Smooth muscle cell (in vitro differentiated cells): ENCODE measurements at regions not wholly inside any gene's neighbourhood (a gene's known extent, or its start where the extent isn't known, plus 50 kb on each side); places are given as distances from the start of the nearest gene placed in this dataset.

ENCODE experiments used
- DNase-seq: peaks from one replicate; lab custom pipeline; 2025; ENCODE audit not compliant: unreplicated experiment; lab: John Stamatoyannopoulos, UW
- H2AFZ ChIP-seq: fragments of 200-600 bp; sonication (generic); 2 replicates; pipeline ENCODE4 v1.6.0; 2016; ENCODE audit warnings: antibody characterized with exemption, low read depth, mild to moderate bottlenecking
- H3F3A ChIP-seq: fragments of 200-600 bp; sonication (generic); 2 replicates; pipeline ENCODE4 v1.6.0; 2017; ENCODE audit warnings: antibody characterized with exemption, low read depth
- H3K27ac ChIP-seq: fragments of 200-600 bp; sonication (generic); 2 replicates; pipeline ENCODE4 v1.5.1; 2016; ENCODE audit warnings: low read depth, mild to moderate bottlenecking
- H3K27me3 ChIP-seq: fragments of 200-600 bp; sonication (generic); 2 replicates; pipeline ENCODE4 v1.6.1; 2016; ENCODE audit warnings: low read depth, mild to moderate bottlenecking
- H3K36me3 ChIP-seq: fragments of 200-600 bp; sonication (generic); 2 replicates; pipeline ENCODE4 v1.5.1; 2016; ENCODE audit warnings: low read depth
- H3K4me1 ChIP-seq: fragments of 200-600 bp; sonication (generic); 2 replicates; pipeline ENCODE4 v1.5.1; 2016; ENCODE audit warnings: low read depth
- H3K4me2 ChIP-seq: fragments of 200-600 bp; sonication (generic); 2 replicates; pipeline ENCODE4 v1.6.0; 2016; ENCODE audit warnings: mild to moderate bottlenecking
- H3K4me3 ChIP-seq: fragments of 200-600 bp; sonication (generic); 2 replicates; pipeline ENCODE4 v1.5.1; 2016; ENCODE audit warnings: mild to moderate bottlenecking
- H3K79me2 ChIP-seq: fragments of 200-600 bp; sonication (generic); 2 replicates; pipeline ENCODE4 v1.6.0; 2016; ENCODE audit warnings: low read depth, mild to moderate bottlenecking
- H3K9ac ChIP-seq: fragments of 200-600 bp; sonication (generic); 2 replicates; pipeline ENCODE4 v1.6.0; 2016; ENCODE audit warnings: low read depth
- H3K9me3 ChIP-seq: fragments of 200-600 bp; sonication (generic); replicated peaks from 2 replicates; pipeline ENCODE4 v1.5.1; 2016; ENCODE audit warnings: low read depth
- H4K20me1 ChIP-seq: fragments of 200-600 bp; sonication (generic); 2 replicates; pipeline ENCODE4 v1.6.0; 2016; ENCODE audit warnings: low read depth
- CTCF ChIP-seq: fragments of 200-600 bp; sonication (generic); IDR thresholded peaks from 2 replicates; pipeline ENCODE4 v1.5.1; 2017; ENCODE audit warnings: borderline replicate concordance, mild to moderate bottlenecking, antibody characterized with exemption; ENCODE audit not compliant: insufficient read depth, poor library complexity, severe bottlenecking
- WGBS: methylation state at CpG from one replicate; pipeline ENCODE4 v1.1.7; 2016; ENCODE audit warnings: low lambda C conversion rate; 5-methylcytosine and 5-hydroxymethylcytosine counted together

DNA sequence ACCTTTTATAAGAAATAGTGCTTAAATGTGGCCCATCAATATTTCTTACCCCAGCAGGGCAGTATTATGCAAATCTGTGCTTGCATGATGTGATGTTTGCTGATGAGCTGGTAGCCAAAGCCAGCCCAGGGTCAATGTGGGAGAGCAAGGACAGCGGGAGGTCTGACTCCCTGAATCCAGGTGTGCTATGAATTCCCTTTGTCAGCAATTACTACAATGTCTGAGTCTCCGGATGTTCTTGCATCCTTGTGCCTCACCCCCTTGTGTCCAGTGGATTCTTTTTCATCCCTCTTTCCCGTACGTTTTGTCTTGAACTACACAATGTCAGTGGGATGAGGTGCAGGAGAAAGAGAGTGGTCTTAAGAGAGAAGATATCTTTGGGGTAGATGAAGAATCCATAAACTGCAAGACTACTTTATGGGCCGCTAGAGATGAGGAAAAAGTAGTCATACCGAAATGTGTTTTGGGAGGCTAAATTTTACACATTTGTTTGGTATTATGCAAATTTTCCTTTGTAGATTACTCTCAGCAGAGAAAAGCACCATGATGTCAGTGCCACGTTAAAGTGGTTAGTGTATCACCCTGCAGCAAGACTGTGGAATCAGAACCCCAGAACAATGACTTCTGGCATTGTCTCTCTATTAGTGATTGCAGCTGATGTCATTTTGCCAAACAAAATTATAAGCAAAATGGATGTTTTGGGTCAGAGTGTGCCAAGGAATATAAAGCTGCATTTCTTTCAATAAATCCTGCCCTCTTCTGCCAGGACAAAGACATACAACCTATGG lies 53.5 kb upstream of the TSHZ3 start:
- Histone ChIP-seq H3K27ac (no peak overlapping the region), H3K9me3 (no peaks in the 10 kb centered on the region), H3K4me3 (no peak overlapping the region), H3K36me3 (no peaks in the 10 kb centered on the region), H3F3A (no peaks in the 10 kb centered on the region), H3K4me2 (no peak overlapping the region), H4K20me1 (no peaks in the 10 kb centered on the region), H3K4me1 (no peaks in the 10 kb centered on the region), H2AFZ (no peak overlapping the region), H3K79me2 (no peaks in the 10 kb centered on the region), H3K27me3 (peaks cover 4% of the 10 kb centered on the region), H3K9ac (no peak overlapping the region)
- WGBS: 81% methylated on average over 7 of the region's 7 CpGs
- DNase-seq: no peak
- no peak for TF ChIP-seq CTCF

- Histone ChIP-seq H3K27me3 (peaks cover 2% of the 10 kb centered on the region), H3F3A (no peaks in the 10 kb centered on the region)
Observed at GRCh38 chr19:31406106-31406505, 56.9 kb upstream of the TSHZ3 start.

GRCh38 chr19:31408460-31409124 lies 59.4 kb upstream of the TSHZ3 start:
- Histone ChIP-seq H3K9ac (peak overlapping the region; percentile 64), H3K27ac (peak overlapping the region; percentile 92), H2AFZ (no peak overlapping the region), H3K27me3 (no peaks in the 10 kb centered on the region), H3K4me3 (no peak overlapping the region), H4K20me1 (no peaks in the 10 kb centered on the region), H3F3A (no peaks in the 10 kb centered on the region), H3K79me2 (no peaks in the 10 kb centered on the region), H3K9me3 (no peaks in the 10 kb centered on the region), H3K36me3 (no peaks in the 10 kb centered on the region), H3K4me2 (peak overlapping the region; percentile 56), H3K4me1 (no peaks in the 10 kb centered on the region)
- TF ChIP-seq CTCF: no peak
- no peak for DNase-seq
- 24% methylated on average over 3 of the region's 3 CpGs for WGBS

More at GRCh38 chr19:31406106-31406505, 56.9 kb upstream of the TSHZ3 start:
- Histone ChIP-seq H3K36me3 (no peaks in the 10 kb centered on the region), H3K9me3 (no peaks in the 10 kb centered on the region), H3K4me3 (no peak overlapping the region), H3K4me1 (no peaks in the 10 kb centered on the region), H3K9ac (no peak overlapping the region), H3K79me2 (no peaks in the 10 kb centered on the region), H3K27ac (no peak overlapping the region), H2AFZ (no peak overlapping the region), H4K20me1 (no peaks in the 10 kb centered on the region), H3K4me2 (no peak overlapping the region)
- DNase-seq: no peak
- 96% methylated on average over 4 of the region's 4 CpGs for WGBS
- TF ChIP-seq CTCF: no peak
